Body of pancreas (tissue), 4 donors: ENCODE measurements at regions not wholly inside any gene's neighbourhood (a gene's known extent, or its start where the extent isn't known, plus 50 kb on each side); places are given as distances from the start of the nearest gene placed in this dataset.

ENCODE experiments used
- ATAC-seq: fragments of 150-250 bp; one replicate; pipeline ENCODE4 v1.9.1; 2016
- DNase-seq, 4 donors: peaks; one replicate each; pipeline ENCODE4 v3.0.0-alpha.2; 2019
- H3K27ac ChIP-seq, 4 donors: fragments of 200-600 bp; sonication (generic); 1 replicate in 3 of 4; 2 replicates in 1 of 4; pipeline versions ENCODE4 v1.5.1 to v1.6.1; 2016 to 2019; ENCODE audit warnings: mild to moderate bottlenecking in 1 of 4, mixed read lengths in 1 of 4, moderate library complexity in 1 of 4
- H3K27me3 ChIP-seq, 2 donors: fragments of 200-600 bp; sonication (generic); one replicate each; pipeline ENCODE4 v1.6.0; 2016; ENCODE audit warnings: mild to moderate bottlenecking in 1 of 2
- H3K36me3 ChIP-seq, 2 donors: fragments of 200-600 bp; sonication (generic); replicated peaks in 1 of 2; 2 replicates each; pipeline ENCODE4 v1.5.1; 2016; ENCODE audit warnings: low read depth in 2 of 2; ENCODE audit not compliant: insufficient read depth in 1 of 2
- H3K4me1 ChIP-seq: fragments of 200-600 bp; sonication (generic); one replicate; pipeline ENCODE4 v1.6.0; 2016
- H3K4me3 ChIP-seq, 2 donors: fragments of 200-600 bp; sonication (generic); 1 replicate in 1 of 2; 2 replicates in 1 of 2; pipeline ENCODE4 v1.5.1; 2016 to 2019
- H3K9me3 ChIP-seq, 3 donors: fragments of 200-600 bp; sonication (generic); 1 replicate in 2 of 3; 2 replicates in 1 of 3; pipeline ENCODE4 v1.5.1; 2016
- CTCF ChIP-seq, 7 experiments: fragments of 450-650 bp in 4 of 7; fragments of 200-600 bp in 3 of 7; sonication (generic) in 3 of 7; IDR thresholded peaks; one replicate each; pipeline ENCODE4 v1.5.1; 2016 to 2019; ENCODE audit warnings: antibody characterized with exemption in 7 of 7
- POLR2A ChIP-seq, 3 donors: fragments of 450-650 bp; IDR thresholded peaks; one replicate each; pipeline ENCODE4 v1.6.1; 2016; ENCODE audit warnings: antibody characterized with exemption in 3 of 3, mild to moderate bottlenecking in 2 of 3
- WGBS, 2 donors: methylation state at CpG; one replicate each; pipeline ENCODE4 v1.1.5; 2017; 5-methylcytosine and 5-hydroxymethylcytosine counted together
- intact Hi-C: fragments of 100-400 bp; cut with DNase I; formaldehyde crosslinking; loops from one replicate; pipeline ENCODE4 v1.15.1; 2023

- Histone ChIP-seq H3K9me3 (no peaks in the 10 kb centered on the region), H3K27ac (no peak overlapping the region), H3K4me1 (no peaks in the 10 kb centered on the region), H3K27me3 (no peaks in the 10 kb centered on the region), H3K36me3 (no peaks in the 10 kb centered on the region), H3K4me3 (no peak overlapping the region)
- intact Hi-C loops: no loop called here
- WGBS, 2 donors: 41 to 47% methylated on average over 1 of the region's 1 CpG
- ATAC-seq (no peak), DNase-seq (no peak)
- no peak for TF ChIP-seq CTCF (IDR thresholded peaks at IDR 0.05)
- no peak for TF ChIP-seq POLR2A (IDR thresholded peaks at IDR 0.05)
Measured at GRCh38 chr10:26381986-26382385, 56.2 kb upstream of the APBB1IP start.

- Histone ChIP-seq H3K27me3 (no peaks in the 10 kb centered on the region), H3K9me3 (no peaks in the 10 kb centered on the region), H3K4me1 (no peaks in the 10 kb centered on the region), H3K4me3 (no peak overlapping the region), H3K36me3 (no peaks in the 10 kb centered on the region), H3K27ac (no peak overlapping the region)
- ATAC-seq (no peak), DNase-seq (no peak)
- intact Hi-C loops: no loop called here
- TF ChIP-seq CTCF (IDR thresholded peaks at IDR 0.05): no peak
- TF ChIP-seq POLR2A (IDR thresholded peaks at IDR 0.05): no peak
- WGBS, 2 donors: 60 to 63% methylated on average over 3 of the region's 3 CpGs
Measured at GRCh38 chr10:26384600-26384999, 53.5 kb upstream of the APBB1IP start.

GRCh38 chr10:26385443-26385842 lies 52.7 kb upstream of the APBB1IP start:
- Histone ChIP-seq H3K27me3 (no peaks in the 10 kb centered on the region), H3K27ac (no peak overlapping the region), H3K36me3 (no peaks in the 10 kb centered on the region), H3K4me1 (no peaks in the 10 kb centered on the region), H3K9me3 (no peaks in the 10 kb centered on the region), H3K4me3 (no peak overlapping the region)
- no peak for ATAC-seq
- intact Hi-C loops: no loop called here
- no peak for TF ChIP-seq CTCF (IDR thresholded peaks at IDR 0.05)
- no peak for TF ChIP-seq POLR2A (IDR thresholded peaks at IDR 0.05)
- WGBS, 2 donors: 57 to 73% methylated on average over 4 of the region's 4 CpGs
- no peak for DNase-seq

GRCh38 chr10:26386781-26387180 lies 51.4 kb upstream of the APBB1IP start:
- Histone ChIP-seq H3K4me3 (no peak overlapping the region), H3K36me3 (no peaks in the 10 kb centered on the region), H3K27me3 (no peaks in the 10 kb centered on the region), H3K27ac (no peak overlapping the region), H3K4me1 (no peaks in the 10 kb centered on the region), H3K9me3 (no peaks in the 10 kb centered on the region)
- DNase-seq (no peak), ATAC-seq (no peak)
- intact Hi-C loops: no loop called here
- TF ChIP-seq CTCF (IDR thresholded peaks at IDR 0.05): no peak
- TF ChIP-seq POLR2A (IDR thresholded peaks at IDR 0.05): no peak
- WGBS, 2 donors: 64 to 65% methylated on average over 4 of the region's 4 CpGs
